ENCODE measurements at regions not wholly inside any gene's neighbourhood (a gene's known extent, or its start where the extent isn't known, plus 50 kb on each side); places are given as distances from the start of the nearest gene placed in this dataset.

GRCh38 chr1:59004755-59005154 lies 220.9 kb upstream of the JUN start:
- Mint-ChIP-seq H3K27ac (ENCODE audit: unreplicated experiment) (no peak overlapping the region), H3K9me3 (ENCODE audit: low read depth) (peaks cover 5% of the 10 kb centered on the region), H3K4me1 (ENCODE audit: low read depth) (peaks cover 16% of the 10 kb centered on the region), H3K27me3 (ENCODE audit: low read depth) (no peaks in the 10 kb centered on the region), H3K4me3 (ENCODE audit: unreplicated experiment) (no peak overlapping the region), H3K36me3 (ENCODE audit: low read depth) (no peaks in the 10 kb centered on the region)
- no peak for DNase-seq (ENCODE audit: low spot score)
- TF ChIP-seq CTCF (IDR thresholded peaks at IDR 0.05) = no peak

GRCh38 chr1:59005491-59006288 lies 221.8 kb upstream of the JUN start:
- Mint-ChIP-seq H3K27me3 (ENCODE audit: low read depth) (no peaks in the 10 kb centered on the region), H3K27ac (ENCODE audit: unreplicated experiment) (no peak overlapping the region), H3K36me3 (ENCODE audit: low read depth) (no peaks in the 10 kb centered on the region), H3K9me3 (ENCODE audit: low read depth) (peaks cover 3% of the 10 kb centered on the region), H3K4me1 (ENCODE audit: low read depth) (peaks cover 16% of the 10 kb centered on the region), H3K4me3 (ENCODE audit: unreplicated experiment) (no peak overlapping the region)
- no peak for TF ChIP-seq CTCF (IDR thresholded peaks at IDR 0.05)
- no peak for DNase-seq (ENCODE audit: low spot score)

GRCh38 chr1:59006289-59006658 lies 222.4 kb upstream of the JUN start:
- Mint-ChIP-seq H3K27me3 (ENCODE audit: low read depth) (no peaks in the 10 kb centered on the region), H3K4me3 (ENCODE audit: unreplicated experiment) (no peak overlapping the region), H3K27ac (ENCODE audit: unreplicated experiment) (no peak overlapping the region), H3K4me1 (ENCODE audit: low read depth) (peaks cover 16% of the 10 kb centered on the region), H3K36me3 (ENCODE audit: low read depth) (no peaks in the 10 kb centered on the region), H3K9me3 (ENCODE audit: low read depth) (no peaks in the 10 kb centered on the region)
- no peak for TF ChIP-seq CTCF (IDR thresholded peaks at IDR 0.05)
- no peak for DNase-seq (ENCODE audit: low spot score)

- no peak for TF ChIP-seq CTCF (IDR thresholded peaks at IDR 0.05)
- no peak for DNase-seq (ENCODE audit: low spot score)
- H3K27ac Mint-ChIP-seq (ENCODE audit: unreplicated experiment) = no peak overlapping the region
- H3K4me3 Mint-ChIP-seq (ENCODE audit: unreplicated experiment) = no peak overlapping the region
- no peaks in the 10 kb centered on the region for H3K27me3 Mint-ChIP-seq (ENCODE audit: low read depth)
- no peaks in the 10 kb centered on the region for H3K36me3 Mint-ChIP-seq (ENCODE audit: low read depth)
- H3K4me1 Mint-ChIP-seq (ENCODE audit: low read depth) = peaks cover 16% of the 10 kb centered on the region
- no peaks in the 10 kb centered on the region for H3K9me3 Mint-ChIP-seq (ENCODE audit: low read depth)
Observed at GRCh38 chr1:59006932-59007331, 223.1 kb upstream of the JUN start.

- no peak for TF ChIP-seq CTCF (IDR thresholded peaks at IDR 0.05)
- Mint-ChIP-seq H3K4me1 (ENCODE audit: low read depth) (peaks cover 16% of the 10 kb centered on the region), H3K27ac (ENCODE audit: unreplicated experiment) (no peak overlapping the region), H3K4me3 (ENCODE audit: unreplicated experiment) (no peak overlapping the region), H3K9me3 (ENCODE audit: low read depth) (no peaks in the 10 kb centered on the region), H3K36me3 (ENCODE audit: low read depth) (no peaks in the 10 kb centered on the region), H3K27me3 (ENCODE audit: low read depth) (no peaks in the 10 kb centered on the region)
- no peak for DNase-seq (ENCODE audit: low spot score)
Observed at GRCh38 chr1:59007429-59007819, 223.6 kb upstream of the JUN start.
